ENCODE measurements at regions not wholly inside any gene's neighbourhood (a gene's known extent, or its start where the extent isn't known, plus 50 kb on each side); places are given as distances from the start of the nearest gene placed in this dataset.

- no peak for TF ChIP-seq FOXP2 (optimal IDR thresholded peaks at IDR 0.05; ENCODE audit: borderline replicate concordance, extremely low read depth, extremely low read length, insufficient read depth)
- TF ChIP-seq TAF1 (IDR thresholded peaks at IDR 0.05; ENCODE audit: borderline replicate concordance, insufficient read depth, low read length), result no peak
- no peak for TF ChIP-seq POLR2AphosphoS5 (IDR thresholded peaks at IDR 0.05; ENCODE audit: low read depth, low read length)
- no peak for TF ChIP-seq SIN3A (IDR thresholded peaks at IDR 0.05; ENCODE audit: borderline replicate concordance, insufficient read depth, low read length)
- TF ChIP-seq REST (IDR thresholded peaks at IDR 0.05; ENCODE audit: insufficient read depth in 1 of 2, low read depth in 2 of 2, low read length in 2 of 2), result no peak
Measured at GRCh38 chr11:123325533-123325932, 104.5 kb upstream of the GRAMD1B start.

- TF ChIP-seq TAF1 (IDR thresholded peaks at IDR 0.05; ENCODE audit: borderline replicate concordance, insufficient read depth, low read length) (no peak), REST (IDR thresholded peaks at IDR 0.05; ENCODE audit: insufficient read depth in 1 of 2, low read depth in 2 of 2, low read length in 2 of 2) (no peak), SIN3A (IDR thresholded peaks at IDR 0.05; ENCODE audit: borderline replicate concordance, insufficient read depth, low read length) (no peak), POLR2AphosphoS5 (IDR thresholded peaks at IDR 0.05; ENCODE audit: low read depth, low read length) (no peak), FOXP2 (optimal IDR thresholded peaks at IDR 0.05; ENCODE audit: borderline replicate concordance, extremely low read depth, extremely low read length, insufficient read depth) (no peak)
Measured at GRCh38 chr11:123323568-123323967, 106.5 kb upstream of the GRAMD1B start.

- TF ChIP-seq SIN3A (IDR thresholded peaks at IDR 0.05; ENCODE audit: borderline replicate concordance, insufficient read depth, low read length) (no peak), FOXP2 (optimal IDR thresholded peaks at IDR 0.05; ENCODE audit: borderline replicate concordance, extremely low read depth, extremely low read length, insufficient read depth) (no peak), REST (IDR thresholded peaks at IDR 0.05; ENCODE audit: insufficient read depth in 1 of 2, low read depth in 2 of 2, low read length in 2 of 2) (no peak), POLR2AphosphoS5 (IDR thresholded peaks at IDR 0.05; ENCODE audit: low read depth, low read length) (no peak), TAF1 (IDR thresholded peaks at IDR 0.05; ENCODE audit: borderline replicate concordance, insufficient read depth, low read length) (no peak)
Measured at GRCh38 chr11:123321636-123322035, 108.4 kb upstream of the GRAMD1B start.

- TF ChIP-seq POLR2AphosphoS5 (IDR thresholded peaks at IDR 0.05; ENCODE audit: low read depth, low read length) (no peak), TAF1 (IDR thresholded peaks at IDR 0.05; ENCODE audit: borderline replicate concordance, insufficient read depth, low read length) (peak; percentile 39; the same call in 1 of the 2 replicates)
Measured at GRCh38 chr11:123318623-123319022, 111.4 kb upstream of the GRAMD1B start.

- no peak for TF ChIP-seq POLR2AphosphoS5 (IDR thresholded peaks at IDR 0.05; ENCODE audit: low read depth, low read length)
- no peak for TF ChIP-seq SIN3A (IDR thresholded peaks at IDR 0.05; ENCODE audit: borderline replicate concordance, insufficient read depth, low read length)
- no peak for TF ChIP-seq FOXP2 (optimal IDR thresholded peaks at IDR 0.05; ENCODE audit: borderline replicate concordance, extremely low read depth, extremely low read length, insufficient read depth)
- no peak for TF ChIP-seq REST (IDR thresholded peaks at IDR 0.05; ENCODE audit: insufficient read depth in 1 of 2, low read depth in 2 of 2, low read length in 2 of 2)
- TF ChIP-seq TAF1 (IDR thresholded peaks at IDR 0.05; ENCODE audit: borderline replicate concordance, insufficient read depth, low read length), result no peak
Measured at GRCh38 chr11:123316003-123316402, 114.1 kb upstream of the GRAMD1B start.

Measured in PFSK-1 (cell line).